ENCODE measurements at regions not wholly inside any gene's neighbourhood (a gene's known extent, or its start where the extent isn't known, plus 50 kb on each side); places are given as distances from the start of the nearest gene placed in this dataset.
A peak's percentile ranks its signal among the peaks of the same experiment; 100 is the strongest.
"Not testable (repeated sequence)": the region's sequence is repeated elsewhere in the genome, so short reads cannot be mapped to it uniquely, and the experiment has no call there.

GRCh38 chr12:100083308-100083707 lies 59.4 kb downstream of the BLTP3B start:
- FAIRE-seq = no peak

GRCh38 chr12:100078777-100079176 lies 63.9 kb downstream of the BLTP3B start:
- FAIRE-seq = not testable (repeated sequence)

GRCh38 chr12:100077367-100077766 lies 65.3 kb downstream of the BLTP3B start:
- no peak for FAIRE-seq

GRCh38 chr12:100075598-100075997 lies 67.1 kb downstream of the BLTP3B start:
- no peak for FAIRE-seq

- no peak for FAIRE-seq
Measured at GRCh38 chr12:100069795-100070194, 72.9 kb downstream of the BLTP3B start.

GRCh38 chr12:100068305-100068704 lies 74.4 kb downstream of the BLTP3B start:
- FAIRE-seq = no peak

GRCh38 chr12:100061814-100062213 lies 77.1 kb upstream of the ANKS1B start:
- no peak for FAIRE-seq

GRCh38 chr12:100058482-100059029 lies 73.8 kb upstream of the ANKS1B start:
- peak; percentile 7 for FAIRE-seq

- not testable (repeated sequence) for FAIRE-seq
Measured at GRCh38 chr12:100046202-100046601, 61.5 kb upstream of the ANKS1B start.

- no peak for FAIRE-seq
Measured at GRCh38 chr12:100044266-100044665, 59.5 kb upstream of the ANKS1B start.

GRCh38 chr12:100043631-100044030 lies 58.9 kb upstream of the ANKS1B start:
- no peak for FAIRE-seq
